Loucy (cell line): ENCODE measurements at regions not wholly inside any gene's neighbourhood (a gene's known extent, or its start where the extent isn't known, plus 50 kb on each side); places are given as distances from the start of the nearest gene placed in this dataset.

ENCODE experiments used
- CTCF ChIP-seq: fragments of 200-600 bp; sonication (generic); conservative IDR thresholded peaks from 2 replicates; pipeline ENCODE4 v1.5.1; 2014; ENCODE audit warnings: mild to moderate bottlenecking, antibody characterized with exemption, low read length
- EZH2phosphoT487 ChIP-seq: fragments of 200-600 bp; IDR thresholded peaks from 2 replicates; pipeline ENCODE4 v1.6.1; 2018; ENCODE audit warnings: antibody characterized with exemption, mild to moderate bottlenecking, moderate library complexity, borderline replicate concordance

GRCh38 chr18:61731178-61731577 lies 161.6 kb downstream of the RNF152 start:
- TF ChIP-seq CTCF (no peak), EZH2phosphoT487 (no peak)
